Uterus (tissue), 2 donors: ENCODE measurements at regions not wholly inside any gene's neighbourhood (a gene's known extent, or its start where the extent isn't known, plus 50 kb on each side); places are given as distances from the start of the nearest gene placed in this dataset.

Experiments
- CTCF ChIP-seq, 4 experiments: fragments of 200-600 bp in 2 of 4; fragments of 450-650 bp in 2 of 4; sonication (generic) in 2 of 4; IDR thresholded peaks; one replicate each; pipeline ENCODE4 v1.5.1; 2016 to 2019; ENCODE audit warnings: antibody characterized with exemption in 4 of 4, mild to moderate bottlenecking in 2 of 4, moderate library complexity in 1 of 4
- POLR2A ChIP-seq, 2 donors: fragments of 450-650 bp; IDR thresholded peaks; one replicate each; pipeline ENCODE4 v1.6.1; 2016; ENCODE audit warnings: antibody characterized with exemption in 2 of 2, mild to moderate bottlenecking in 1 of 2, moderate library complexity in 1 of 2

DNA sequence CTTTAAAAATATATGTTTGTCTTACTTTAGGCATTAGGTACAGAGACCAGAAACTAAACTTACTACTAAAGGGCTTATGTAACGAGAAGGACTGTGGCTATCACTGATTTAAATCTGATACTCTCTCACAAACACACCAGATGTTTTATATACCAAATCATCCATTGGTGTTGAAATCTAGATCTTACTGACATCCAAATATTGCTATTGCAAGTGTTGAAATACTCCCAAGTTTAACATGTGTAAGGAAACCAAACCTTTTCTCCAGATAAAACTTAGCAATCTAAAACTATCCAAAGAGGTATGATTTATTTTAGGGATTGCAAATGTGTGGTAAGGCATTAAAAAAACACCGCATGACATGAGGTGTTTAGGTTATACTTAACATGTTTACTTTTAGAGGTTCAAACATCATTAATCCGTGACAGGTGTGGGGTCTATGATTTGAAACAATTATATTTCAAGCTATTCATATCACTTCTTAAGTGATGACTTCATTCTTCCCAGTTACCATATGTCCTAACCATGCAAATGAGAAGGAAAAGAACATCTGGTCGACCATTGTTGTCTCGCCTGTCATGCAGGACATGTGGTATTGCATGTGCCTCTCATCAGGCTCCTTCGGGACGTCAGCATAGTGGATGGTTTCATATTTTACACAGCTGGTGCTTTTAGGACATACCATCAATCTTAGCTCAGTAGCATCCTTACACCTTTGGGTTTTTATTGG, 168.3 kb upstream of the SPACA1 start:
- TF ChIP-seq POLR2A (IDR thresholded peaks at IDR 0.05): no peak
- no peak for TF ChIP-seq CTCF (IDR thresholded peaks at IDR 0.05)
